Right lobe of liver (tissue), 4 donors: ENCODE measurements at regions not wholly inside any gene's neighbourhood (a gene's known extent, or its start where the extent isn't known, plus 50 kb on each side); places are given as distances from the start of the nearest gene placed in this dataset.

ENCODE experiments used
- CTCF ChIP-seq, 4 donors: fragments of 200-600 bp in 3 of 4; fragments of 450-650 bp in 1 of 4; IDR thresholded peaks; one replicate each; pipeline versions ENCODE4 v1.5.1 to v1.8.0; 2016 to 2022; ENCODE audit warnings: antibody characterized with exemption in 4 of 4, mild to moderate bottlenecking in 2 of 4
- POLR2A ChIP-seq: fragments of 450-650 bp; IDR thresholded peaks from one replicate; pipeline ENCODE4 v1.6.1; 2017; ENCODE audit warnings: antibody characterized with exemption, mild to moderate bottlenecking
- donor health status: DM: no; HTN: no; CAD: no.
- donor health status: DM: no; HTN: no; CAD: no.
- donor health status: DM: no; HTN: yes; CAD: no.

DNA sequence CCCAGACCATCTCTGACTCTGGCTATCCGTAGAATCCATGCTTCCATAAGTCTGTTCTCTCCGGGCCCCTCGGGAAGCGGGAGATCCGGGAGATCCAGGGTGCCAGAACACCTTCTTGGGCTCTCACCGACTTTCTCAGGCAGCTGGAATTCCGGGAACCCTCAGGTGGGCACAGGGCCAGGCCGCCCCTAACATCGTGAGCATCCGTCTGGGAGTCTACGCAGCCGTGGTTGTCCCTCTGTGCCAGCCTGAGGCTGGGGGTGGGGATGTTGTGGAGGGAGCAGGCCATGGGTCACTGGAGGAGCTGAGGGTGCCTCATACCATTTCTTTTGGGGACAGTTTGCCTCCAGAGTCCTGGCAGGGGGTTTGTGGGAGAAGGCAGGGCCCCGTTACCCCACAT, 92.3 kb upstream of the COL5A1 start:
- TF ChIP-seq CTCF (IDR thresholded peaks at IDR 0.05) = no peak
- no peak for TF ChIP-seq POLR2A
